ACC112 (cell line): ENCODE measurements at regions not wholly inside any gene's neighbourhood (a gene's known extent, or its start where the extent isn't known, plus 50 kb on each side); places are given as distances from the start of the nearest gene placed in this dataset.
"Not testable (repeated sequence)": the region's sequence is repeated elsewhere in the genome, so short reads cannot be mapped to it uniquely, and the experiment has no call there.

Experiments
- H2AFZ ChIP-seq: fragments of 200-600 bp; sonication (generic); one replicate; pipeline ENCODE4 v1.6.0; 2017; ENCODE audit warnings: antibody characterized with exemption, low read length; ENCODE audit not compliant: unreplicated experiment
- H3K27ac ChIP-seq: fragments of 200-600 bp; sonication (generic); 2 replicates; pipeline ENCODE4 v1.5.1; 2014; ENCODE audit warnings: low read depth, mild to moderate bottlenecking, antibody characterized with exemption, low read length, moderate library complexity
- H3K27me3 ChIP-seq: fragments of 200-600 bp; sonication (generic); 2 replicates; pipeline ENCODE4 v1.6.1; 2014; ENCODE audit warnings: mild to moderate bottlenecking, antibody characterized with exemption, low read length, moderate library complexity, mixed read lengths; ENCODE audit not compliant: insufficient read depth
- H3K36me3 ChIP-seq: fragments of 200-600 bp; sonication (generic); 2 replicates; pipeline ENCODE4 v1.6.1; 2016; ENCODE audit warnings: mild to moderate bottlenecking, antibody characterized with exemption, low read length, moderate library complexity, mixed read lengths; ENCODE audit not compliant: insufficient read depth
- H3K4me1 ChIP-seq: fragments of 200-600 bp; sonication (generic); one replicate; pipeline ENCODE4 v1.6.1; 2016; ENCODE audit warnings: low read length, mixed read lengths; ENCODE audit not compliant: insufficient read depth, unreplicated experiment, control insufficient read depth
- H3K4me3 ChIP-seq: fragments of 200-600 bp; sonication (generic); 2 replicates; pipeline ENCODE4 v1.5.1; 2014; ENCODE audit warnings: mild to moderate bottlenecking, low read depth, low read length
- H3K79me2 ChIP-seq: fragments of 200-600 bp; sonication (generic); one replicate; pipeline ENCODE4 v1.6.0; 2016; ENCODE audit warnings: low read length; ENCODE audit not compliant: control insufficient read depth, unreplicated experiment, insufficient read depth

DNA sequence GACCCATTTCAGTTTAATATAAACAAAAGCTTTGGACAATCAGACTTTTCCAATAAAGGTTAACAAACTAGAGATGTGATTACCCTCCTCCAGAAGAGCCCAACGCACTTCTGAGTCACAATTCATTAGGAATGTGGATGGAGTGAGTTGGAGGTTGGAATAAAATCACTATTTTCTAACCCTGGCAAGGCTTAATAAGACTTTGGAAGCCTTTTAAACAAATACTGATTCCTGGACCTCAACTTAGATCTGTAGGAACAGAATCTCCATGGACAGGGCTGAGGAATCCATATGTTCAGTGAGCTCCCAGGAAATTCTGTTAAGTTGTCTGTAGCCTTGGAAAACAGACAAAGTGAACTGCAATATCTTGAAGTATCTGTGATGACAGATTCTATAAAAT, 233.5 kb upstream of the ELL2 start:
- H3K4me3 ChIP-seq: no peak overlapping the region
- no peaks in the 10 kb centered on the region for H3K27me3 ChIP-seq
- no peak overlapping the region for H3K27ac ChIP-seq
- no peaks in the 10 kb centered on the region for H3K79me2 ChIP-seq
- H2AFZ ChIP-seq: no peak overlapping the region
- H3K36me3 ChIP-seq: no peaks in the 10 kb centered on the region
- peaks cover 35% of the 10 kb centered on the region for H3K4me1 ChIP-seq

DNA sequence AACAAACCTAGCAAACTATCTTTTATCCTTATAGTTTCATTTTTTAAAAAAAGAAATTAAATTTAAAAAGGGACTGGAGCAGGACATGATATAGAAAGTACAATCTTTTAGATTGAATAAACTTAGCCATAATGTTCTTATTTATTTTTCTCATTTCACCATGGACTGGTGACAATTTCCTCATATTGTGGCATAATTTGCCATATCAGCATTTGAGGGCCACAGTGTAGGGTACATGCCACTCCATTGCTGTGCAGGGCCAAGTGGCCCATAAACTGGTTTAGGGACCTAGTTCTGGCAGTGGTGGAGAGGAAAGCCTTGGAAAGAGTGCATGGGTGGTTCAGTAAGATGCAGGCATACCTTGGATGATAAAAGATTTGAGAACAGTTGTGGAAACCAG, 232.9 kb upstream of the ELL2 start:
- Histone ChIP-seq H3K79me2 (no peaks in the 10 kb centered on the region), H2AFZ (no peak overlapping the region), H3K36me3 (no peaks in the 10 kb centered on the region), H3K27me3 (no peaks in the 10 kb centered on the region), H3K27ac (no peak overlapping the region), H3K4me1 (peaks cover 32% of the 10 kb centered on the region), H3K4me3 (no peak overlapping the region)

DNA sequence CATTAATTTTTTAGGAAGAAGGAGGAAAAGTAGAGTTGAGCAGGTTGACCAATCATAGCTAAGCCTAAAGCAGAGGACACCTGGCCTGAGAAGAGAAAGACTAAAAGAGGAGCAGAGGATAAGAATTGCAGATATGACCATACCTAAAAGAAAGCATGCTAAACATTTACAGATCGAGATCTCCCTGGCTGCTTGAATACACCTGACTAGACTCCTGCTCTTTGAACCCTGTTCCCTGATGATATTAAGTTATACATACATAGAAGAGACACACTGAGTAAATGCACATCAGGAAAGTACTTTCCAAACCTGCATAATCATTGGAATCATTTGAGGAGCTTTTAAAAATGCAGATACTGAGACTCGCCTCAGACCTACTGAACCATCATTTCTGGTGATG, 232.3 kb upstream of the ELL2 start:
- Histone ChIP-seq H3K27ac (no peak overlapping the region), H3K4me1 (peaks cover 26% of the 10 kb centered on the region), H2AFZ (peak overlapping the region; percentile 59), H3K79me2 (no peaks in the 10 kb centered on the region), H3K4me3 (peak overlapping the region; percentile 51; the same call in 1 of the 2 replicates), H3K27me3 (no peaks in the 10 kb centered on the region), H3K36me3 (no peaks in the 10 kb centered on the region)

DNA sequence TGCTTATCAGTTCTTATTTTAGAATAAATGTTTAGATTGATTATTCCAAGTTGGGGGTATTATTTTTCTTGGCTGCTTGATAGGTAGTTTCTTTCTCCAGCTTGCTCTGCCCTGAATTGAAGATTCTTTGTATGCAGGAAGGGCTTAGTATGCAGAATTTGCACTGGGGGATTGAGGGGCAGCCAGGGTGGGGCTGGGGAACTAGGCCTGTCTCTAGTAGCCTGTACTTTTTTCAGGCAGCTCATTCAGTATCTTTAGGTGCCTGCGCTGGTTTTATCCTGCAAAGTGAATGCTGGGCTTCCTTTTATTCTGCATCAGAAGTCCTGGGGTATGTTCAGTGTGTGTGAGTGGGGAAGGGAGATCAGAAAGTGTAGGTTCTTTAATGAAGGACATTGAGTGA, 228.3 kb upstream of the ELL2 start:
- Histone ChIP-seq H3K36me3 (no peaks in the 10 kb centered on the region), H3K4me3 (no peak overlapping the region), H2AFZ (no peak overlapping the region), H3K27ac (no peak overlapping the region), H3K79me2 (no peaks in the 10 kb centered on the region), H3K4me1 (peaks cover 11% of the 10 kb centered on the region), H3K27me3 (no peaks in the 10 kb centered on the region)

- Histone ChIP-seq H3K4me3 (no peak overlapping the region), H3K4me1 (peaks cover 5% of the 10 kb centered on the region), H3K27ac (no peak overlapping the region), H3K27me3 (no peaks in the 10 kb centered on the region), H2AFZ (no peak overlapping the region), H3K36me3 (no peaks in the 10 kb centered on the region), H3K79me2 (no peaks in the 10 kb centered on the region)
Measured at GRCh38 chr5:96189028-96189826, 227.6 kb upstream of the ELL2 start.

DNA sequence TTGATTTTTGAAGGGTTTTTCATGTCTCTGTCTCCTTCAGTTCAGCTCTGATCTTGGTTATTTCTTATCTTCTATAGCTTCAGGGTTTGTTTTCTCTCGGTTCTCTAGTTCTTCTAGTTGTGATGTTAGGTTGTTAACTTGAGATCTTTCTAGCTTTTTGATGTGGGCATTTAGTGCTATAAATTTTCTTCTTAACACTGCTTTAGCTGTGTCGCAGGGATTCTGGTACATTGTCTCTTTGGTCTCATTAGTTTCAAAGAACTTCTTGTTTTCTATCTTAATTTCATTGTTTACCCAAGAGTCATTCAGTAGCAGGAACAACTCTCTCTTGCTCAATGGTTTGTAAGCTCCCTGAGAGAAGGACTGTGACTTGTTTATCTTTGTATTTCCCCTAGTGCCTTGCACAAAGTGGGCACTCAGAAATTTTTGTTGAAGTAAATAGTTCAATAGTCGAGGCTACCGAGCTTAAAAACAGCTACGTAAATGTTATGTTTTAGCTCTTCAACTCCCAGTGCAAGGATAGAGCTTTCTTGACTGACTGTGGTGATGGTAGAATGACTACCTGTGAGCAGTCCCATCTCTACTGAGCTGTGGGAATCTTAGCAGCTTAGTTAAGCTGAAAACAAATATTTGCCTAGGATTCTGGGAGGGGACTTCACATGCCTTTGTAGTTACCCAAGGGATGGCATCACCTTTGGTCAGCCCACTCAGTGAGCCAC, 225.8 kb upstream of the ELL2 start:
- Histone ChIP-seq H3K4me1 (no peaks in the 10 kb centered on the region), H3K4me3 (no peak overlapping the region), H3K27me3 (no peaks in the 10 kb centered on the region), H3K27ac (no peak overlapping the region), H3K79me2 (no peaks in the 10 kb centered on the region), H2AFZ (no peak overlapping the region), H3K36me3 (no peaks in the 10 kb centered on the region)

DNA sequence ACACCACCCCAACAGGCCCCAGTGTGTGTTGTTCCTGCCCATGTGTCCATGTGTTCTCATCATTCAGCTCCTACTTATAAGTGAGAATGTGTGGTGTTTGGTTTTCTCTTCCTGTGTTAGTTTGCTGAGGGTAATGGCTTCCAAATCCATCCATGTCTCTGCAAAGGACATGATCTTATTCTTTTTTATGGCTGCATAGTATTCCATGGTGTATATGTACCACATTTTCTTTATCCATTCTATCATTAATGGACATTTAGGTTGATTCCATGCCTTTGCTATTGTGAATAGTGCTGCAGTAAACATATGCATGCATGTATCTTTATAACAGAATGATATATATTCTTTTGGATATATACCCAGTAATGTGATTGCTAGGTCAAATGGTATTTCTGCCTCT, 222.9 kb upstream of the ELL2 start:
- not testable (repeated sequence) for H3K36me3 ChIP-seq, H3K79me2 ChIP-seq, H3K4me3 ChIP-seq, H2AFZ ChIP-seq, H3K27me3 ChIP-seq, H3K27ac ChIP-seq
- H3K4me1 ChIP-seq: peaks cover 11% of the 10 kb centered on the region

- Histone ChIP-seq H3K4me1 (peaks cover 32% of the 10 kb centered on the region), H2AFZ (peak overlapping the region; percentile 40), H3K27ac (no peak overlapping the region), H3K27me3 (no peaks in the 10 kb centered on the region), H3K79me2 (no peaks in the 10 kb centered on the region), H3K36me3 (no peaks in the 10 kb centered on the region), H3K4me3 (no peak overlapping the region)
Measured at GRCh38 chr5:96180684-96181435, 219.2 kb upstream of the ELL2 start.

GRCh38 chr5:96177303-96177869, 215.7 kb upstream of the ELL2 start:
- Histone ChIP-seq H2AFZ (peak overlapping the region; percentile 86), H3K36me3 (no peaks in the 10 kb centered on the region), H3K79me2 (no peaks in the 10 kb centered on the region), H3K27ac (peak overlapping the region; percentile 67), H3K4me1 (peaks cover 46% of the 10 kb centered on the region), H3K27me3 (no peaks in the 10 kb centered on the region), H3K4me3 (peak overlapping the region; percentile 54)

DNA sequence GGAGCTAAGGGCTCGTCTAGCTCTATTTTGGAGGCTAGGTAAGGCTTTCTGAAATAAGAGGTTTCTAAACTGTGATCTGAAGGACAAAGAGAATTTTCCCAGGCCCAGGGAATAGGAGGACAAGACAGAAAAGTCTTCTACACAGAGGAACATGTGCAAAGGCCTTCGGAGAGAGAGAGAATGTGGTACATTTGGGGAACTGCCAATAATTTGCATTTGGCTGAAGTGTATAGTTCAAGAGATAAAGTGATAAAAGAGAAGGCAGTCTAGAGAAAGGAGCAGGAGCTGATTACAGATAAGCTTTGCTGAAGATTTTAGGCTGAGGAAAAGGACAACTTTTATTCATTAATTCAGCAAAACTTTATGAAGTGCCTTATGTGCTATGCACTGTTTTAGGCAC, 214.4 kb upstream of the ELL2 start:
- Histone ChIP-seq H2AFZ (peak overlapping the region; percentile 18), H3K4me1 (peaks cover 46% of the 10 kb centered on the region), H3K4me3 (peak overlapping the region; percentile 13; the same call in 1 of the 2 replicates), H3K36me3 (no peaks in the 10 kb centered on the region), H3K27me3 (no peaks in the 10 kb centered on the region), H3K27ac (peak overlapping the region; percentile 67), H3K79me2 (no peaks in the 10 kb centered on the region)
